ENCODE measurements at regions not wholly inside any gene's neighbourhood (a gene's known extent, or its start where the extent isn't known, plus 50 kb on each side); places are given as distances from the start of the nearest gene placed in this dataset.

- TF ChIP-seq, protein P1, sequence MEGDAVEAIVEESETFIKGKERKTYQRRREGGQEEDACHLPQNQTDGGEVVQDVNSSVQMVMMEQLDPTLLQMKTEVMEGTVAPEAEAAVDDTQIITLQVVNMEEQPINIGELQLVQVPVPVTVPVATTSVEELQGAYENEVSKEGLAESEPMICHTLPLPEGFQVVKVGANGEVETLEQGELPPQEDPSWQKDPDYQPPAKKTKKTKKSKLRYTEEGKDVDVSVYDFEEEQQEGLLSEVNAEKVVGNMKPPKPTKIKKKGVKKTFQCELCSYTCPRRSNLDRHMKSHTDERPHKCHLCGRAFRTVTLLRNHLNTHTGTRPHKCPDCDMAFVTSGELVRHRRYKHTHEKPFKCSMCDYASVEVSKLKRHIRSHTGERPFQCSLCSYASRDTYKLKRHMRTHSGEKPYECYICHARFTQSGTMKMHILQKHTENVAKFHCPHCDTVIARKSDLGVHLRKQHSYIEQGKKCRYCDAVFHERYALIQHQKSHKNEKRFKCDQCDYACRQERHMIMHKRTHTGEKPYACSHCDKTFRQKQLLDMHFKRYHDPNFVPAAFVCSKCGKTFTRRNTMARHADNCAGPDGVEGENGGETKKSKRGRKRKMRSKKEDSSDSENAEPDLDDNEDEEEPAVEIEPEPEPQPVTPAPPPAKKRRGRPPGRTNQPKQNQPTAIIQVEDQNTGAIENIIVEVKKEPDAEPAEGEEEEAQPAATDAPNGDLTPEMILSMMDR (IDR thresholded peaks at IDR 0.05; ENCODE audit: control insufficient read depth, extremely low read depth, insufficient read depth), result no peak
- DNase-seq (ENCODE audit: low read depth), result no peak
- H3K4me3 ChIP-seq (ENCODE audit: low read depth, low read length), result no peak overlapping the region
These were observed 355.5 kb upstream of the TSHZ2 start for GRCh38 chr20:52616629-52617028.

DNA sequence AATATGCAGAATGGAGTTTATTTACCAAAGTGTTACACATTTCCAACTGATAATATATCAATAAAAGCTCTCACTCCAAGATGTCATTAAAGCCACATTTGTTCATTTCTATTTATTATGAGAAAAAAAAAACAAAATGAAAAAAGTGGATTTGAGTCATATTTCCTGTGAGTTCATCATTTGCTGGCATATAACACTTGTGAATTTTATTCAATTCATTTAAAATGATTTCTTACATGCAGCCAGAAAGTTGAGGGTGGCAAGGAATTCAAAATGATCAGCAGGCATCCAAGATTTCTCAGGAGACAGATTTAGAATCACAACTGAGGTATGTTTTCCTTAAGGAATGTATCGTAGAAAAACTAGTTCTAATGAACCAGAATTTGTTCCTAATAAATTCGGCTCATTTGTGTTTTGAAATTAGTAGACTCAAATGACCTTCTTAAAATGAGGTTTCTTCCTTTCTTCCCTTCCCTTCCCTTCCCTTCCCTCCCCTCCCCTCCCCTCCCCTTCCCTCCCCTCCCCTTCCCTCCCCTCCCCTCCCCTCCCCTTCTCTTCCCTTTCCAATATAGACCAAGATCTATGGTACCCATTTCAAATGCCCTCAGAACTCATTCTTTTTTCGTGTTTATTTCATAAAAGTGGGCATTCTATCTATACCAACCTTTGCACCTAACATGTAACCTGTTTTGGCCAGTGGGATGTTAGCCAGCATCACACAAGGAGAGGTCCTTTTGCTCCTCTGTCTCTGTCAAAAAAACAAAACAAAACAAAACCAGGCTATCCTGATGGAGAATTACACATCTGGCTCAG lies 357.9 kb upstream of the TSHZ2 start:
- TF ChIP-seq, protein P1 (IDR thresholded peaks at IDR 0.05; ENCODE audit: control insufficient read depth, extremely low read depth, insufficient read depth), result no peak
- DNase-seq (ENCODE audit: low read depth), result no peak
- no peak overlapping the region for H3K4me3 ChIP-seq (ENCODE audit: low read depth, low read length)

GRCh38 chr20:52612046-52612632 lies 360.0 kb upstream of the TSHZ2 start:
- DNase-seq (ENCODE audit: low read depth), result no peak
- TF ChIP-seq, protein P1 (IDR thresholded peaks at IDR 0.05; ENCODE audit: control insufficient read depth, extremely low read depth, insufficient read depth), result no peak
- H3K4me3 ChIP-seq (ENCODE audit: low read depth, low read length), result no peak overlapping the region

- H3K4me3 ChIP-seq (ENCODE audit: low read depth, low read length), result no peak overlapping the region
- DNase-seq (ENCODE audit: low read depth), result no peak
- TF ChIP-seq, protein P1 (IDR thresholded peaks at IDR 0.05; ENCODE audit: control insufficient read depth, extremely low read depth, insufficient read depth), result no peak
These were observed 361.4 kb upstream of the TSHZ2 start for GRCh38 chr20:52610749-52611148.

DNA sequence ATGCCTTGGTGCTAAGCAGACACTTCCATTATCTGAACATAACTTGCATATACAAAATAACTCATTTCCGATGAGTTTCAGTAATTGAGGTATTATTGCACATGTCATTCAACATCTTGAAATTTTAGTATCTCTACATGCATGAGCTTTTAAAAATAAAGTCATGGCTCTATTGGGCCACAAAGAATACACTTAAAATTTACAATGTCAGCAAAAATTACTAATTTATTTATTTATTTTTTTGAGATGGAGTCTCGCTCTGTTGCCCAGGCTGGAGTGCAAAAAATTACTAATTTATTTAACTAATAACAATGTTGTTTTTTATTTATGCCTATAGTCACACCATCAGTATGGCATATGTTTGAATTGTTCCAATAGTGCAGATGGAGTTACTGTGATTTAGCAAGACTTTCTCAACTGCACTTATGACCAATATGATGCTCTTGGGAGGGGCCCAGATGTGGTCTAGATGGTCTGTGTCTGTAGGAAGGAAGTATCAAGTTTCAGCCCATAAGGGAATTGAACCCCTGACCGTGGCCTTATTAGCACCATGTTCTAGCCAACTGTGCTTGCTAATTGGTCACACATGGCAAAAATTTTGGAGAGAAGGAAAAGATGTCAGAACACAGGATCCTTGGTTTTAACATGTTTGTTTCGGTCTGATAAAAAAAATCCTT lies 370.7 kb upstream of the TSHZ2 start:
- TF ChIP-seq, protein P1 (IDR thresholded peaks at IDR 0.05; ENCODE audit: control insufficient read depth, extremely low read depth, insufficient read depth), result no peak
- DNase-seq (ENCODE audit: low read depth), result no peak
- no peak overlapping the region for H3K4me3 ChIP-seq (ENCODE audit: low read depth, low read length)

GRCh38 chr20:52596256-52596655 lies 375.9 kb upstream of the TSHZ2 start:
- TF ChIP-seq, protein P1 (IDR thresholded peaks at IDR 0.05; ENCODE audit: control insufficient read depth, extremely low read depth, insufficient read depth), result no peak
- H3K4me3 ChIP-seq (ENCODE audit: low read depth, low read length), result no peak overlapping the region

More at GRCh38 chr20:52596256-52596655, 375.9 kb upstream of the TSHZ2 start:
- DNase-seq (ENCODE audit: low read depth), result no peak

Measured in LNCaP clone FGC (cell line).